GM10266 (cell line): ENCODE measurements at regions not wholly inside any gene's neighbourhood (a gene's known extent, or its start where the extent isn't known, plus 50 kb on each side); places are given as distances from the start of the nearest gene placed in this dataset.
"Not testable (repeated sequence)": the region's sequence is repeated elsewhere in the genome, so short reads cannot be mapped to it uniquely, and the experiment has no call there.

ENCODE experiments used
- DNase-seq: peaks from one replicate; pipeline ENCODE4 v3.0.0; 2012; ENCODE audit errors: extremely low spot score
- CTCF ChIP-seq: IDR thresholded peaks from 2 replicates; pipeline ENCODE4 v1.5.1; 2012; ENCODE audit warnings: mild to moderate bottlenecking, low read depth; ENCODE audit not compliant: control insufficient read depth, insufficient read depth; ENCODE audit errors: missing control alignments

- TF ChIP-seq CTCF, result no peak
- DNase-seq, result no peak
Measured at GRCh38 chr6:145099713-145100112, 635.6 kb downstream of the EPM2A start.

- no peak for TF ChIP-seq CTCF
- DNase-seq, result no peak
Measured at GRCh38 chr6:145110109-145110508, 625.2 kb downstream of the EPM2A start.

- DNase-seq, result not testable (repeated sequence)
Measured at GRCh38 chr6:145111407-145111806, 623.9 kb downstream of the EPM2A start.

- DNase-seq, result no peak
Measured at GRCh38 chr6:145112711-145113148, 622.6 kb downstream of the EPM2A start.

GRCh38 chr6:145115638-145116037, 619.7 kb downstream of the EPM2A start:
- DNase-seq, result no peak
- TF ChIP-seq CTCF, result no peak

More at GRCh38 chr6:145112711-145113148, 622.6 kb downstream of the EPM2A start:
- no peak for TF ChIP-seq CTCF

- DNase-seq, result no peak
- TF ChIP-seq CTCF, result no peak
Measured at GRCh38 chr6:145116591-145117178, 618.6 kb downstream of the EPM2A start.

- TF ChIP-seq CTCF, result no peak
- no peak for DNase-seq
Measured at GRCh38 chr6:145118224-145118623, 617.1 kb downstream of the EPM2A start.

- TF ChIP-seq CTCF, result no peak
Measured at GRCh38 chr6:145119081-145119480, 616.2 kb downstream of the EPM2A start.

More at GRCh38 chr6:145119081-145119480, 616.2 kb downstream of the EPM2A start:
- DNase-seq, result no peak
